GM21723 (cell line): ENCODE measurements at regions not wholly inside any gene's neighbourhood (a gene's known extent, or its start where the extent isn't known, plus 50 kb on each side); places are given as distances from the start of the nearest gene placed in this dataset.

Experiments used
- ATAC-seq: cut with Tn5 transposase; IDR thresholded peaks from one replicate; pipeline ENCODE4 v1.9.1; 2021; ENCODE audit warnings: mild to moderate bottlenecking, moderate library complexity; ENCODE audit not compliant: unreplicated experiment

GRCh38 chr1:5812295-5812694 is 179.9 kb downstream of the NPHP4 start:
- ATAC-seq: no peak

- ATAC-seq: no peak
These were observed 180.8 kb downstream of the NPHP4 start for GRCh38 chr1:5811419-5811818.

- ATAC-seq: no peak
These were observed 181.5 kb downstream of the NPHP4 start for GRCh38 chr1:5810553-5811270.

- no peak for ATAC-seq
These were observed 182.1 kb downstream of the NPHP4 start for GRCh38 chr1:5810131-5810530.

- no peak for ATAC-seq
These were observed 182.9 kb downstream of the NPHP4 start for GRCh38 chr1:5809207-5809788.

- ATAC-seq: no peak
These were observed 188.4 kb downstream of the NPHP4 start for GRCh38 chr1:5803851-5804250.

GRCh38 chr1:5802606-5803005 is 189.6 kb downstream of the NPHP4 start:
- ATAC-seq: no peak

- ATAC-seq: no peak
These were observed 193.3 kb downstream of the NPHP4 start for GRCh38 chr1:5798904-5799303.

- ATAC-seq: no peak
These were observed 194.0 kb downstream of the NPHP4 start for GRCh38 chr1:5798151-5798730.

- ATAC-seq: no peak
These were observed 196.2 kb downstream of the NPHP4 start for GRCh38 chr1:5796028-5796427.

- no peak for ATAC-seq
These were observed 197.9 kb downstream of the NPHP4 start for GRCh38 chr1:5794279-5794678.

- ATAC-seq: no peak
These were observed 198.7 kb downstream of the NPHP4 start for GRCh38 chr1:5793516-5793915.

- ATAC-seq: no peak
These were observed 211.1 kb downstream of the NPHP4 start for GRCh38 chr1:5781079-5781478.

- ATAC-seq: no peak
These were observed 211.9 kb downstream of the NPHP4 start for GRCh38 chr1:5780324-5780716.

GRCh38 chr1:5779608-5780323 is 212.5 kb downstream of the NPHP4 start:
- ATAC-seq: no peak

- ATAC-seq: no peak
These were observed 216.1 kb downstream of the NPHP4 start for GRCh38 chr1:5776035-5776550.

GRCh38 chr1:5774019-5774418 is 218.2 kb downstream of the NPHP4 start:
- no peak for ATAC-seq

- ATAC-seq: no peak
These were observed 220.4 kb downstream of the NPHP4 start for GRCh38 chr1:5771788-5772187.

- no peak for ATAC-seq
These were observed 221.1 kb downstream of the NPHP4 start for GRCh38 chr1:5770981-5771765.

GRCh38 chr1:5769760-5770159 is 222.5 kb downstream of the NPHP4 start:
- no peak for ATAC-seq

- ATAC-seq: no peak
These were observed 223.1 kb downstream of the NPHP4 start for GRCh38 chr1:5769146-5769545.
